ENCODE measurements at regions not wholly inside any gene's neighbourhood (a gene's known extent, or its start where the extent isn't known, plus 50 kb on each side); places are given as distances from the start of the nearest gene placed in this dataset.

DNA sequence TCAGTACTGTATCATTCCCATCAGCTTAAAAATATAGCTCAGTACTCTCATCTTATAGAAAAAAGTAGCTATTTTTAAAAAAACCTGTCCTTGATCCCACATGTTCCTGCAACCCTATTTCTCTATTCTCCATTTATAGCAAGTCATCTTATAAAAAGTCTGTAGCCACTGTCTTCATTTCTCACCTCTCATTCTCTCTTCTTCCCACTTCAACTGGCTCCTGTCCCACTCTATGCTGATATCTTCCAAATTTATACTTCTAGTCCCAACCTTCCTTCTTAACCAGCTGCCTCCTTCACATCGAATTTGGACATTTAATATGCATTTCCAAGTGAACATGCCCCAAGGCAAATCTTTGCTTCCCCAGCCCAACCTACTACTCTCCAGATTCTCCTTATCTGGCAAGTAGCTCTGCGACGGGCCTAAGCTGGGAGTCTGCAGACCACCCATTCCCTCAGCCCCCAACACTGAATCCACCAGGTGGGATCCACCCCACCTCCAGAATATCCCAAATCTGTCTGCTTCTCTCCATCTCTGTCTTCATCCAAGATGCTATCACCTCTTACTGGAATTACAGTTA is 52.0 kb upstream of the TANC2 start:
- Histone ChIP-seq H3K4me3 (ENCODE audit: low read length in 2 of 2) (no peak overlapping the region), H3K27ac (ENCODE audit: low read length) (no peak overlapping the region), H3K27me3 (ENCODE audit: control insufficient read depth in 1 of 2, insufficient read depth in 2 of 2, low read length in 2 of 2) (no peaks in the 10 kb centered on the region), H3K9ac (ENCODE audit: low read length in 2 of 2) (no peak overlapping the region), H3K9me3 (ENCODE audit: control insufficient read depth in 2 of 2, low read length in 2 of 2) (no peaks in the 10 kb centered on the region), H3K4me1 (ENCODE audit: control insufficient read depth, insufficient read depth, low read length) (no peaks in the 10 kb centered on the region), H3K36me3 (ENCODE audit: control insufficient read depth in 2 of 2, insufficient read depth in 2 of 2, low read length in 2 of 2) (no peaks in the 10 kb centered on the region)

DNA sequence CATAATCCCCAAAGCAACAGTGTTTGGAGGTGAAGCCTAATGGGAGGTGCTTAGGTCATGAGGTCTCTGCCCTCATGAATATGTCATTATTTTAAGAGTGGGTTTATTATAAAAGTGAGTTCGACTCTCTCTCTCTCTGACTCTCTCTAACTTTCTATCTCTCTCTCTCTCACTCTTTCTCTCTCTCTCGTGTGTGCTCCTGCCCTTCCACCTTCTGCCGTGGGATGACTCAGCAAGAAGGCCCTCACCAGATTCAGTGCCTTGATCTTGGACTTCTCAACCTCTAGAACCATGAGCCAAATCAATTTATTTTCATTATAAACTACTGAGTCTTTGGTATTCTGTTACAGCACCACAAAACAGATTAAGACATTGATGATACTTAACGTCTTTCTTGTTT is 53.7 kb upstream of the TANC2 start:
- H3K4me1 ChIP-seq (ENCODE audit: control insufficient read depth, insufficient read depth, low read length): no peaks in the 10 kb centered on the region
- H3K36me3 ChIP-seq (ENCODE audit: control insufficient read depth in 2 of 2, insufficient read depth in 2 of 2, low read length in 2 of 2): no peaks in the 10 kb centered on the region
- H3K4me3 ChIP-seq (ENCODE audit: low read length in 2 of 2): no peak overlapping the region
- H3K9me3 ChIP-seq (ENCODE audit: control insufficient read depth in 2 of 2, low read length in 2 of 2): no peaks in the 10 kb centered on the region
- H3K27me3 ChIP-seq (ENCODE audit: control insufficient read depth in 1 of 2, insufficient read depth in 2 of 2, low read length in 2 of 2): no peaks in the 10 kb centered on the region
- no peak overlapping the region for H3K27ac ChIP-seq (ENCODE audit: low read length)
- no peak overlapping the region for H3K9ac ChIP-seq (ENCODE audit: low read length in 2 of 2)

DNA sequence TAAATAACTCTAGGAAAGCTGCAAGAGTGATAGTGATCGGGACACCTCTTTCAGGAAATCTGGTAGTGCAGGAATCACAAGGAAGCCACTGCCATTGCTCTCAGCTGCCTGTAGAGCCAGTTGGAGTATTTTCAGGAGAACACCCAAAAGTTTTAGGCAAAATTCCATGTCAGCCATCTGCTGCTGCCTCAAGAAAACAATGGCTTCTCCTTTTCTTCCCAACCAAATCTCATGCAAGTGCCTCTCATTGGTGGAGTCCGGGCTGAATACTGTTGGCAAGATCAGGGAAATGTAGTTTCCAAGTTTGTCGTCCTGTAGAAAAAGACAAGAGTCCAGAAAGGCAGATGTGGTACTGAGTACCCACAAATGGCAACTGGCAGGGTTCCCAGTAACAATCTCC is 54.9 kb upstream of the TANC2 start:
- Histone ChIP-seq H3K4me1 (ENCODE audit: control insufficient read depth, insufficient read depth, low read length) (no peaks in the 10 kb centered on the region), H3K4me3 (ENCODE audit: low read length in 2 of 2) (no peak overlapping the region), H3K27me3 (ENCODE audit: control insufficient read depth in 1 of 2, insufficient read depth in 2 of 2, low read length in 2 of 2) (no peaks in the 10 kb centered on the region), H3K9me3 (ENCODE audit: control insufficient read depth in 2 of 2, low read length in 2 of 2) (no peaks in the 10 kb centered on the region), H3K27ac (ENCODE audit: low read length) (no peak overlapping the region), H3K9ac (ENCODE audit: low read length in 2 of 2) (no peak overlapping the region), H3K36me3 (ENCODE audit: control insufficient read depth in 2 of 2, insufficient read depth in 2 of 2, low read length in 2 of 2) (no peaks in the 10 kb centered on the region)

DNA sequence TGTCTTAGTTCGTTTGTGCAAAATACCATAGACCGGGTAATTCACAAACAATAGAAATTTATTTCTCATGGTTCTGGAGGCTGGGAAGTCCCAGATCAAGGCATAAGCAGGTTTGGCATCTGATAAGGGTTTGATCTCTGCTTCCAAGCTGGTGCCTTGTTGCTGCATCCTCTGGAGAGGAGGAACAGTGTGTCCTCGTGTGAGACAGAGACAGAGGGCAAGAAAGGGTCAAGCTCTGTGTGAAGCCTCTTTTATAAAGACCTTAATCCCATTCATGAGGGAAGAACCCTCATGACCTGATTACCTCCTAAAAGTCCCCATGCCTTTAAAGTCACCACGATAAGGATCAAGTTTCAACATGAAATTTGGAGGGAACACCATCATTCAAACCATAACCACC is 55.8 kb upstream of the TANC2 start:
- Histone ChIP-seq H3K9me3 (ENCODE audit: control insufficient read depth in 2 of 2, low read length in 2 of 2) (no peaks in the 10 kb centered on the region), H3K27ac (ENCODE audit: low read length) (no peak overlapping the region), H3K9ac (ENCODE audit: low read length in 2 of 2) (no peak overlapping the region), H3K4me1 (ENCODE audit: control insufficient read depth, insufficient read depth, low read length) (no peaks in the 10 kb centered on the region), H3K4me3 (ENCODE audit: low read length in 2 of 2) (no peak overlapping the region), H3K27me3 (ENCODE audit: control insufficient read depth in 1 of 2, insufficient read depth in 2 of 2, low read length in 2 of 2) (no peaks in the 10 kb centered on the region), H3K36me3 (ENCODE audit: control insufficient read depth in 2 of 2, insufficient read depth in 2 of 2, low read length in 2 of 2) (no peaks in the 10 kb centered on the region)

DNA sequence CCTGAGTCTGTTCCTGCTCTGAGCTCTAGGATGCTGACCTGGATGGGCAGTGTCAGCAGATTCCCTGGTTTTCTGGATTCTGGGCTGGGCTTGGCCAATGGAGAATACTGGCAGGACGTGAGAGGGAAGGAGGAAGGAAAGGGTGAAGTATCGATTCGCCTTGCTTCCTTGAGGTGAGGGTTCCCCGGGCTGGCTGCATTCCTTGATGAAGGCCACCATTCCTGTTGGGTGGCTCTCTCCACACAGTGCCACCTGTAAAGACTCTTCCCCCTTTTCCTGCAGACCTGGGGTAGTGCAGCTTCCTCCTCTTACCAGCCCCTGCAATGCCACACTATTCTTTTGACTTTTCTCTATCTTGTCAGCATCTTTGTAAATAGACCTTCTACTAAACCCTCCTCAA is 58.1 kb upstream of the TANC2 start:
- no peak overlapping the region for H3K27ac ChIP-seq (ENCODE audit: low read length)
- no peak overlapping the region for H3K4me3 ChIP-seq (ENCODE audit: low read length in 2 of 2)
- H3K9ac ChIP-seq (ENCODE audit: low read length in 2 of 2): no peak overlapping the region
- no peaks in the 10 kb centered on the region for H3K4me1 ChIP-seq (ENCODE audit: control insufficient read depth, insufficient read depth, low read length)
- no peaks in the 10 kb centered on the region for H3K9me3 ChIP-seq (ENCODE audit: control insufficient read depth in 2 of 2, low read length in 2 of 2)
- no peaks in the 10 kb centered on the region for H3K27me3 ChIP-seq (ENCODE audit: control insufficient read depth in 1 of 2, insufficient read depth in 2 of 2, low read length in 2 of 2)
- no peaks in the 10 kb centered on the region for H3K36me3 ChIP-seq (ENCODE audit: control insufficient read depth in 2 of 2, insufficient read depth in 2 of 2, low read length in 2 of 2)

DNA sequence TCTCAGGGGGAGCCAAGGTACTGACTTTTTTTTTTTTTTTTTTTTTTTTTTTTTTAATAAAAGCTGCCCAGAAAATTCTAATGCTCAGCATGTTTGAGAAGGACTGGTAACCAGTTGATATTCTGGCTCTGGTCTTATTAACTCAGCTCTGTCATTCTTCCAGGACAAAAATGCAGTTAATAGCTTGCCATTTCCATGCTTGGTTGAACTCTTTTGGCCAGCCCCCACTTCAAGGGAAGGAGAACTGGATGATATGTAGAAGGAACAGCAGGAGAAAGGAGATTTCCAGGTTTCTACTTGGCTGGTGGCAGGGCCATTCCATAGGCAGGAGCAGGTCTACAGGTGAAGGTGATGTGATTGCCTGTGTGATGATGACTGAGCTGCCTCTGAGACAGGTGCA is 59.2 kb upstream of the TANC2 start:
- H3K4me1 ChIP-seq (ENCODE audit: control insufficient read depth, insufficient read depth, low read length): no peaks in the 10 kb centered on the region
- no peak overlapping the region for H3K9ac ChIP-seq (ENCODE audit: low read length in 2 of 2)
- H3K36me3 ChIP-seq (ENCODE audit: control insufficient read depth in 2 of 2, insufficient read depth in 2 of 2, low read length in 2 of 2): no peaks in the 10 kb centered on the region
- H3K27me3 ChIP-seq (ENCODE audit: control insufficient read depth in 1 of 2, insufficient read depth in 2 of 2, low read length in 2 of 2): no peaks in the 10 kb centered on the region
- no peak overlapping the region for H3K4me3 ChIP-seq (ENCODE audit: low read length in 2 of 2)
- H3K27ac ChIP-seq (ENCODE audit: low read length): no peak overlapping the region
- no peaks in the 10 kb centered on the region for H3K9me3 ChIP-seq (ENCODE audit: control insufficient read depth in 2 of 2, low read length in 2 of 2)

DNA sequence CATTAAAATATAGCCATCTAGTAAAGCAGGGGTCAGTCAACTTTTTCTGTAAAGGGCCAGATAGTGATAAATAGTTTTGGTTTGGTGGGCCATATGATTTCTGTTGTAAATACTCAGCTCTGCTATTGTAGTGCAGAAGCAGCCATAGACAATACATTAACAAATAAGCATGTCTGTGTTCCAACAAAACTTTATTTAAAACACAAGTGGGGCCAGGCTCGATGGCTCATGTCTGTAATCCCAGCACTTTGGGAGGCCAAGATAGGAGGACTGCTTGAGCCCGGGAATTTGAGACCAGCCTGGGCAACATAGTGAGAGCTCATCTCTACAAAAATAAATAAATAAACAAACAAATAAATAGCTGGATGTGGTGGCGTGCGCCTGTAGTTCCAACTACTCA is 60.8 kb upstream of the TANC2 start:
- Histone ChIP-seq H3K4me3 (ENCODE audit: low read length in 2 of 2) (no peak overlapping the region), H3K36me3 (ENCODE audit: control insufficient read depth in 2 of 2, insufficient read depth in 2 of 2, low read length in 2 of 2) (no peaks in the 10 kb centered on the region), H3K9ac (ENCODE audit: low read length in 2 of 2) (no peak overlapping the region), H3K27me3 (ENCODE audit: control insufficient read depth in 1 of 2, insufficient read depth in 2 of 2, low read length in 2 of 2) (no peaks in the 10 kb centered on the region), H3K27ac (ENCODE audit: low read length) (no peak overlapping the region), H3K9me3 (ENCODE audit: control insufficient read depth in 2 of 2, low read length in 2 of 2) (no peaks in the 10 kb centered on the region), H3K4me1 (ENCODE audit: control insufficient read depth, insufficient read depth, low read length) (no peaks in the 10 kb centered on the region)

DNA sequence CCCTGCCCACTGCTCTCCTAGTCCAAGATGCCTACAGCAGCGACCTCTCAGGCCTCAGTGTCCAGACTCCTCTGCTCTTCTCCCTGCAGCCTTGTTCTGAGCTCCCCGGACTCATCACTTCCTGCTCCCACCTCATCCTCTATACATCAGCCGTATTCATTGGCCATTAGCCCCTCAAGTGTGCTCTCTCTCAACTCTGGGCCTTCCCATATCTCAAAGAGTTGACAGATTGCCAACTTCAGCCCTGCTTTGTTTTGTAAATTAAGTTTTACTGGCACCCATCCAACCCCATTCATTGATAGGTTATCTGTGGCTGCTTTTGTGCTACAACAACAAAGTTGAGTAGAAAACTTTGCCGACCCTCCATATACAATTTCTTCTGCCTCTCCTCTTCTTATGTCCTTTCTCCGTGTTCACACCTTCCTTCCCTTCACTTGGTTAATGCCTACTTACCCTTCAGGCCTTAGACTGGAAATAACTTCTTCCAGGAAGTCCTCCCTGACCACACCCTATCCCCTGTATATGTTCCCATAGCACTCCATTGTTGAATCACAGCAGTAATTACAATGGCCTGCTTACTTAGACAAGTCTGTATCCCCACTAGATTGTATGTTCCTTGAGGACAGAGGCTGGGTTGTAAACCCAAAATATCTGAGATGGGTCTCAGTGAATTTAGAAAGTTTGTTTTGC is 63.4 kb upstream of the TANC2 start:
- peaks cover 2% of the 10 kb centered on the region for H3K4me1 ChIP-seq (ENCODE audit: control insufficient read depth, insufficient read depth, low read length)
- no peak overlapping the region for H3K9ac ChIP-seq (ENCODE audit: low read length in 2 of 2)
- no peak overlapping the region for H3K27ac ChIP-seq (ENCODE audit: low read length)

DNA sequence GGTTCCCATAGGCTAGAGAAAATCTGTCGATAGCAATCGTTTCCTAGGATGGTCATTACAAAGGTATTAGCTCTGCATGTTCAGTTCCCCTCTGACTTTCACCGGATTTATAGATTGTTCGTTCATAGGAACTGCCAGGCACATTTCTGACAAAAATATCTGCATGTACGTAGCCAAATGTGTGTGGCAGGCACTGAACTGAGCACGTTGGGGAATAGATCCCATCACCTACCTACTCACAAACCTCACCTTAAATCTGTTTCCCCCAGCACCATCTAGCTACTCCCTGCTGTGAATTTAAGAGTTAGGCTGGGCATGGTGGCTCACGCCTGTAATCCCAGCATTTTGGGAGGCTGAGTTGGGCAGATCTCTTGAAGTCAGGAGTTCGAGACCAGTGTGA is 64.5 kb upstream of the TANC2 start:
- peaks cover 2% of the 10 kb centered on the region for H3K4me1 ChIP-seq (ENCODE audit: control insufficient read depth, insufficient read depth, low read length)
- H3K4me3 ChIP-seq (ENCODE audit: low read length in 2 of 2): no peak overlapping the region
- no peaks in the 10 kb centered on the region for H3K36me3 ChIP-seq (ENCODE audit: control insufficient read depth in 2 of 2, insufficient read depth in 2 of 2, low read length in 2 of 2)
- H3K27me3 ChIP-seq (ENCODE audit: control insufficient read depth in 1 of 2, insufficient read depth in 2 of 2, low read length in 2 of 2): no peaks in the 10 kb centered on the region
- no peaks in the 10 kb centered on the region for H3K9me3 ChIP-seq (ENCODE audit: control insufficient read depth in 2 of 2, low read length in 2 of 2)
- H3K27ac ChIP-seq (ENCODE audit: low read length): no peak overlapping the region
- H3K9ac ChIP-seq (ENCODE audit: low read length in 2 of 2): no peak overlapping the region

More for the DNA sequence above, 63.4 kb upstream of the TANC2 start:
- no peaks in the 10 kb centered on the region for H3K27me3 ChIP-seq (ENCODE audit: control insufficient read depth in 1 of 2, insufficient read depth in 2 of 2, low read length in 2 of 2)
- H3K9me3 ChIP-seq (ENCODE audit: control insufficient read depth in 2 of 2, low read length in 2 of 2): no peaks in the 10 kb centered on the region
- no peaks in the 10 kb centered on the region for H3K36me3 ChIP-seq (ENCODE audit: control insufficient read depth in 2 of 2, insufficient read depth in 2 of 2, low read length in 2 of 2)
- no peak overlapping the region for H3K4me3 ChIP-seq (ENCODE audit: low read length in 2 of 2)

DNA sequence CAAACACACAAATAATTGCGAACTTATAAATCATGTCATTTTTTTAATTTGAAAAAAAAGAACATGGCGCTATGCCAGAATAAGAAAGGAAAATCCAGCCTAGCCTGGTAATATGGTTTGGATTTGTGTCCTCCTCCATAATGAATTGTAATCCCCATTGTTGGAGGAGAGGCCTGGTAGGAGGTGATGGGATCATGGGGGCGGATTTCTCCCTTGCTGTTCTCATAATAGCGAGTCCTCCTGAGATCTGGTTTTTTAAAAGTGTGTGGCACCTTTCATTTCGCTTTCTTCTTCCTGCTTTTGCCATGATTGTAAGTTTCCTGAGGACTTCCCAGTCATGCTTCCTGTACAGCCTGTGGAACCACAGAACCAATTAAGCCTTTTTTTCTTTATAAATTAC is 65.9 kb upstream of the TANC2 start:
- Histone ChIP-seq H3K36me3 (ENCODE audit: control insufficient read depth in 2 of 2, insufficient read depth in 2 of 2, low read length in 2 of 2) (no peaks in the 10 kb centered on the region), H3K9ac (ENCODE audit: low read length in 2 of 2) (no peak overlapping the region), H3K27ac (ENCODE audit: low read length) (no peak overlapping the region), H3K9me3 (ENCODE audit: control insufficient read depth in 2 of 2, low read length in 2 of 2) (no peaks in the 10 kb centered on the region), H3K4me1 (ENCODE audit: control insufficient read depth, insufficient read depth, low read length) (peaks cover 2% of the 10 kb centered on the region), H3K4me3 (ENCODE audit: low read length in 2 of 2) (no peak overlapping the region), H3K27me3 (ENCODE audit: control insufficient read depth in 1 of 2, insufficient read depth in 2 of 2, low read length in 2 of 2) (no peaks in the 10 kb centered on the region)

DNA sequence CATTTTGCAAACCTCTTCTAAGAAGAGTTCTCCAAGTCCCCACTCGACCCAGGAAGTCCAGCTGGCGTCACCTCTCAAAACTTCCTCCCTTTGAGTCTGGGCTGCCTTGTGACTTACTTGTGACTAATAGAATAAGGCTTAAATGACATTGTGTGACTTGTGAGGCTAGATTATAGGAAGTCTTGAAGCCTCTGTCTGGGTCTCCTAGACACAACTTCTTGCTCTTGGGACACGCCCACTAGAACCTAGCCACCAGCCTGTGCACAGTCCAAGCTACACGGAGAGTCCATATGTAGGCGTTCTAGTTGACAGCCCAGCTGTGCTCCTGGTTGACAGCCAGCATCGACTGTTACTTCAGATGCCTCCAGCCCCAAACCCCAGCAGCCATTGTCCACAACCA is 66.7 kb upstream of the TANC2 start:
- Histone ChIP-seq H3K27ac (ENCODE audit: low read length) (no peak overlapping the region), H3K9ac (ENCODE audit: low read length in 2 of 2) (no peak overlapping the region), H3K9me3 (ENCODE audit: control insufficient read depth in 2 of 2, low read length in 2 of 2) (no peaks in the 10 kb centered on the region), H3K27me3 (ENCODE audit: control insufficient read depth in 1 of 2, insufficient read depth in 2 of 2, low read length in 2 of 2) (no peaks in the 10 kb centered on the region), H3K36me3 (ENCODE audit: control insufficient read depth in 2 of 2, insufficient read depth in 2 of 2, low read length in 2 of 2) (no peaks in the 10 kb centered on the region), H3K4me3 (ENCODE audit: low read length in 2 of 2) (no peak overlapping the region), H3K4me1 (ENCODE audit: control insufficient read depth, insufficient read depth, low read length) (peaks cover 2% of the 10 kb centered on the region)
